H9 (cell line): ENCODE measurements at regions not wholly inside any gene's neighbourhood (a gene's known extent, or its start where the extent isn't known, plus 50 kb on each side); places are given as distances from the start of the nearest gene placed in this dataset.

Experiments used
- DNase-seq: peaks from one replicate; pipeline ENCODE4 v3.0.0-alpha.2; 2017
- H2AFZ ChIP-seq: one replicate; pipeline ENCODE4 v1.6.1; 2013; ENCODE audit warnings: mild to moderate bottlenecking, low read length, control low read depth, moderate library complexity
- H2AK5ac ChIP-seq: 2 replicates; pipeline ENCODE4 v1.6.1; 2013; ENCODE audit warnings: low read length, control low read depth, mixed read lengths; ENCODE audit not compliant: insufficient read length
- H2BK120ac ChIP-seq: one replicate; pipeline ENCODE4 v1.6.1; 2013; ENCODE audit warnings: low read depth, mild to moderate bottlenecking, low read length, control low read depth, inconsistent platforms; ENCODE audit not compliant: poor library complexity, severe bottlenecking
- H2BK12ac ChIP-seq: 2 replicates; pipeline ENCODE4 v1.6.1; 2013; ENCODE audit warnings: low read length, control low read depth, mixed read lengths, low read depth; ENCODE audit not compliant: insufficient read length
- H2BK15ac ChIP-seq: 2 replicates; pipeline ENCODE4 v1.6.1; 2013; ENCODE audit warnings: low read depth, low read length, control low read depth
- H2BK20ac ChIP-seq: one replicate; pipeline ENCODE4 v1.6.1; 2013; ENCODE audit warnings: low read depth, mild to moderate bottlenecking, low read length, control low read depth, inconsistent platforms; ENCODE audit not compliant: poor library complexity, severe bottlenecking
- H2BK5ac ChIP-seq: 2 replicates; pipeline ENCODE4 v1.6.1; 2013; ENCODE audit warnings: low read length, control low read depth, mixed read lengths; ENCODE audit not compliant: insufficient read length
- H3K14ac ChIP-seq: 2 replicates; pipeline ENCODE4 v1.6.1; 2013; ENCODE audit warnings: low read length, control low read depth; ENCODE audit not compliant: insufficient read depth
- H3K18ac ChIP-seq: 2 replicates; pipeline ENCODE4 v1.6.1; 2013; ENCODE audit warnings: low read depth, mild to moderate bottlenecking, mixed read lengths, low read length, control low read depth; ENCODE audit not compliant: insufficient read length
- H3K23ac ChIP-seq: 2 replicates; pipeline ENCODE4 v1.6.1; 2013; ENCODE audit warnings: low read length, control low read depth, mixed read lengths, low read depth; ENCODE audit not compliant: insufficient read length
- H3K23me2 ChIP-seq: 2 replicates; pipeline ENCODE4 v1.6.1; 2013; ENCODE audit warnings: low read depth, mild to moderate bottlenecking, mixed read lengths, low read length, control low read depth; ENCODE audit not compliant: insufficient read length, poor library complexity, severe bottlenecking
- H3K27ac ChIP-seq: 2 replicates; pipeline ENCODE4 v1.5.1; 2013; ENCODE audit warnings: low read length, control low read depth, mixed read lengths, low read depth; ENCODE audit not compliant: insufficient read length
- H3K27me3 ChIP-seq: 2 replicates; pipeline ENCODE4 v1.6.1; 2013; ENCODE audit warnings: low read length, control low read depth, inconsistent platforms; ENCODE audit not compliant: insufficient read depth
- H3K4ac ChIP-seq: 2 replicates; pipeline ENCODE4 v1.6.1; 2013; ENCODE audit warnings: low read depth, mild to moderate bottlenecking, control low read depth, inconsistent platforms, low read length, moderate library complexity
- H3K4me1 ChIP-seq: 2 replicates; pipeline ENCODE4 v1.6.1; 2013; ENCODE audit warnings: low read length, control low read depth, inconsistent platforms; ENCODE audit not compliant: insufficient read depth
- H3K4me2 ChIP-seq: 2 replicates; pipeline ENCODE4 v1.6.1; 2013; ENCODE audit warnings: low read length, control low read depth, mixed read lengths; ENCODE audit not compliant: insufficient read length, insufficient read depth
- H3K56ac ChIP-seq: 2 replicates; pipeline ENCODE4 v1.6.1; 2013; ENCODE audit warnings: low read depth, mild to moderate bottlenecking, mixed read lengths, low read length, control low read depth; ENCODE audit not compliant: insufficient read length
- H3K79me1 ChIP-seq: 2 replicates; pipeline ENCODE4 v1.6.1; 2013; ENCODE audit warnings: low read depth, mild to moderate bottlenecking, moderate library complexity, low read length, control low read depth, inconsistent platforms; ENCODE audit not compliant: insufficient read depth, poor library complexity, severe bottlenecking
- H3K79me2 ChIP-seq: 2 replicates; pipeline ENCODE4 v1.6.1; 2013; ENCODE audit warnings: low read length, control low read depth, inconsistent platforms; ENCODE audit not compliant: insufficient read depth
- H3K9ac ChIP-seq: 2 replicates; pipeline ENCODE4 v1.6.1; 2013; ENCODE audit warnings: low read length, control low read depth, mixed read lengths; ENCODE audit not compliant: insufficient read length; ENCODE audit errors: extremely low read depth
- H3K9me3 ChIP-seq: one replicate; pipeline ENCODE4 v1.6.1; 2013; ENCODE audit warnings: low read depth, low read length, inconsistent platforms; ENCODE audit not compliant: control insufficient read depth
- H3T11ph ChIP-seq: one replicate; pipeline ENCODE4 v1.6.1; 2013; ENCODE audit warnings: mild to moderate bottlenecking, low read length, control low read depth, inconsistent platforms
- H4K20me1 ChIP-seq: one replicate; pipeline ENCODE4 v1.6.1; 2013; ENCODE audit not compliant: control insufficient read depth, insufficient read length, insufficient read depth
- H4K5ac ChIP-seq: 2 replicates; pipeline ENCODE4 v1.6.1; 2013; ENCODE audit warnings: low read depth, mild to moderate bottlenecking, mixed read lengths, low read length, control low read depth; ENCODE audit not compliant: insufficient read length
- H4K8ac ChIP-seq: replicated peaks from 2 replicates; pipeline ENCODE4 v1.6.1; 2013; ENCODE audit warnings: low read length, control low read depth, mixed read lengths, low read depth; ENCODE audit not compliant: insufficient read length
- H4K91ac ChIP-seq: 2 replicates; pipeline ENCODE4 v1.6.1; 2013; ENCODE audit warnings: low read depth, mild to moderate bottlenecking, moderate library complexity, mixed read lengths, low read length, control low read depth; ENCODE audit not compliant: insufficient read length
- H3K27ac Mint-ChIP-seq, 3 experiments: 2 replicates in 2 of 3; 3 replicates in 1 of 3; pipeline ENCODE4 v1.8.0; 2020 to 2021; ENCODE audit warnings: mixed read lengths in 3 of 3, mild to moderate bottlenecking in 1 of 3, moderate library complexity in 1 of 3
- H3K27me3 Mint-ChIP-seq: 2 replicates; pipeline ENCODE4 v1.8.0; 2021; ENCODE audit warnings: low read depth, mild to moderate bottlenecking, moderate library complexity, mixed read lengths
- H3K36me3 Mint-ChIP-seq, 3 experiments: 2 replicates in 2 of 3; 3 replicates in 1 of 3; pipeline ENCODE4 v1.8.0; 2020 to 2021; ENCODE audit warnings: low read depth in 3 of 3, mixed read lengths in 3 of 3; ENCODE audit not compliant: insufficient read depth in 1 of 3
- H3K4me1 Mint-ChIP-seq, 2 experiments: 2 replicates each; pipeline ENCODE4 v1.8.0; 2020; ENCODE audit warnings: mixed read lengths in 2 of 2
- H3K4me3 Mint-ChIP-seq, 2 experiments: 2 replicates in 1 of 2; 3 replicates in 1 of 2; pipeline ENCODE4 v1.8.0; 2020 to 2021; ENCODE audit warnings: mild to moderate bottlenecking in 2 of 2, mixed read lengths in 2 of 2, moderate library complexity in 1 of 2
- H3K9me3 Mint-ChIP-seq, 2 experiments: 2 replicates in 1 of 2; 3 replicates in 1 of 2; pipeline ENCODE4 v1.8.0; 2020; ENCODE audit warnings: mild to moderate bottlenecking in 2 of 2, mixed read lengths in 2 of 2, moderate library complexity in 1 of 2
- CTCF ChIP-seq: fragments of 200-600 bp; sonication (generic); conservative IDR thresholded peaks from 3 replicates; pipeline ENCODE4 v1.8.0; 2021; ENCODE audit warnings: antibody characterized with exemption, mild to moderate bottlenecking
- WGBS: extraction: QIAGEN DNeasy Blood & Tissue Kit; methylation state at CpG from one replicate; pipeline ENCODE4 v1.1.7; 2013; ENCODE audit warnings: missing lambda C conversion rate, low lambda C conversion rate, mixed read lengths; ENCODE audit not compliant: insufficient read length; ENCODE audit errors: extremely low coverage; 5-methylcytosine and 5-hydroxymethylcytosine counted together

DNA sequence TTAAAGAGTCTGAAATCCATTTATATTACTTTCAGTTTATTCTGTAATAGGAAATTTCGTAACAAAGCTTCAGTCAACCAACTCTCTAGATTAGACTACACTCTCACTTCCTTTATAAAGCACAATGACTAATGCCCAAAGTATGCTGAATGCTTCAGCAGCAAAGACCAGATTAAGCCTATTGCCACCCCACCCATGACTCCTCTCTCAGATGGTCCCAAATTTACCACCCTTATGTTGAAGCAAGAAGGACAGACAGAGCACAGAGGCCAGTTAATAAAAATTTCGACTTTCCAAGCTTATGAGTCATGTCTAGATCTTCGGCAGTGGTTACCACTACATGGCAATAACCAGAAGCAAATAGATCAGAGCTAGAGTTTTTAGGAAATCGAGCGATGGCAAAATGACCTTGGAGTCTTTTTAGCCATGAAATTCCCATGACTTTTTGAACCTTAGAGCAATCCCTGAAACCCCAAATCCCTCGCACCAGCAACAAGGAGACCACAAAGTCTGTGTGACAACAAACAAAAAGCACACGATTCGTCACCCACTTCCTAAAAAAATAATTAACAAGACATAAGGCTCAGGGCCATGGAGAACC lies 287.8 kb upstream of the RASA1 start:
- Histone ChIP-seq H2AK5ac (no peak overlapping the region), H3T11ph (no peak overlapping the region), H3K27me3 (no peaks in the 10 kb centered on the region), H4K8ac (no peak overlapping the region), H3K4me2 (no peak overlapping the region), H3K27ac (no peak overlapping the region), H3K79me1 (no peaks in the 10 kb centered on the region), H4K20me1 (no peaks in the 10 kb centered on the region), H2BK15ac (no peak overlapping the region), H3K9me3 (no peaks in the 10 kb centered on the region), H2BK12ac (no peak overlapping the region), H3K79me2 (no peaks in the 10 kb centered on the region), H2BK120ac (no peak overlapping the region), H3K23me2 (no peaks in the 10 kb centered on the region), H3K4me1 (no peaks in the 10 kb centered on the region), H3K4ac (no peak overlapping the region), H3K56ac (no peak overlapping the region), H3K14ac (no peak overlapping the region), H3K23ac (no peak overlapping the region), H2BK5ac (no peak overlapping the region), H4K91ac (no peak overlapping the region), H2BK20ac (no peak overlapping the region), H3K18ac (no peak overlapping the region), H2AFZ (no peak overlapping the region), H3K9ac (no peak overlapping the region), H4K5ac (no peak overlapping the region)
- Mint-ChIP-seq H3K4me1 (peaks cover 0 to 8% of the 10 kb centered on the region in 2 experiments; a peak in 2 of 4 replicates), H3K27ac (no peak overlapping the region), H3K9me3 (no peaks in the 10 kb centered on the region), H3K27me3 (no peaks in the 10 kb centered on the region), H3K4me3 (no peak overlapping the region), H3K36me3 (no peaks in the 10 kb centered on the region)
- WGBS, result no CpG with 5 or more reads among the region's 8 CpGs
- no peak for TF ChIP-seq CTCF
- DNase-seq, result no peak
